Epithelial cell of esophagus (primary cell): ENCODE measurements at regions not wholly inside any gene's neighbourhood (a gene's known extent, or its start where the extent isn't known, plus 50 kb on each side); places are given as distances from the start of the nearest gene placed in this dataset.
"Not testable (repeated sequence)": the region's sequence is repeated elsewhere in the genome, so short reads cannot be mapped to it uniquely, and the experiment has no call there.

ENCODE experiments used
- DNase-seq: peaks from one replicate; pipeline ENCODE4 v3.0.0; 2010; ENCODE audit warnings: low read depth
- H3K4me3 ChIP-seq: 2 replicates; pipeline ENCODE4 v1.5.1; 2011; ENCODE audit warnings: mild to moderate bottlenecking, low read length, control low read depth
- CTCF ChIP-seq: IDR thresholded peaks from 2 replicates; pipeline ENCODE4 v1.5.1; 2011; ENCODE audit warnings: low read depth, mild to moderate bottlenecking, low read length, control low read depth, inconsistent platforms; ENCODE audit not compliant: insufficient read depth; ENCODE audit errors: missing control alignments

GRCh38 chr6:166244353-166245045 lies 63.7 kb downstream of the PRR18 start:
- DNase-seq: no peak
- TF ChIP-seq CTCF: no peak
- no peak overlapping the region for H3K4me3 ChIP-seq

GRCh38 chr6:166242888-166243287 lies 65.3 kb downstream of the PRR18 start:
- no peak overlapping the region for H3K4me3 ChIP-seq
- DNase-seq: no peak
- TF ChIP-seq CTCF: no peak

GRCh38 chr6:166241974-166242373 lies 66.2 kb downstream of the PRR18 start:
- no peak for DNase-seq
- no peak for TF ChIP-seq CTCF
- H3K4me3 ChIP-seq: no peak overlapping the region

- H3K4me3 ChIP-seq: no peak overlapping the region
- no peak for TF ChIP-seq CTCF
- DNase-seq: no peak
These were observed 67.3 kb downstream of the PRR18 start for GRCh38 chr6:166240889-166241288.

- no peak for TF ChIP-seq CTCF
- no peak for DNase-seq
- no peak overlapping the region for H3K4me3 ChIP-seq
These were observed 70.0 kb upstream of the TBXT start for GRCh38 chr6:166237617-166238016.

GRCh38 chr6:166236596-166236995 lies 68.9 kb upstream of the TBXT start:
- H3K4me3 ChIP-seq: no peak overlapping the region
- no peak for TF ChIP-seq CTCF
- no peak for DNase-seq

GRCh38 chr6:166235666-166236292 lies 68.1 kb upstream of the TBXT start:
- no peak for TF ChIP-seq CTCF
- H3K4me3 ChIP-seq: no peak overlapping the region
- no peak for DNase-seq

GRCh38 chr6:166231181-166231580 lies 63.5 kb upstream of the TBXT start:
- DNase-seq, H3K4me3 ChIP-seq: not testable (repeated sequence)
